GM23338 (cell line): ENCODE measurements at regions not wholly inside any gene's neighbourhood (a gene's known extent, or its start where the extent isn't known, plus 50 kb on each side); places are given as distances from the start of the nearest gene placed in this dataset.

ENCODE experiments used
- EZH2phosphoT487 ChIP-seq: fragments of 200-600 bp; sonication (generic); IDR thresholded peaks from one replicate; pipeline ENCODE4 v1.8.1; 2018; ENCODE audit warnings: antibody characterized with exemption; ENCODE audit not compliant: unreplicated experiment
- JUNB ChIP-seq: IDR thresholded peaks from one replicate; pipeline ENCODE4 v1.6.1; 2016; ENCODE audit warnings: antibody characterized with exemption; ENCODE audit not compliant: unreplicated experiment
- TF ChIP-seq, protein P1 (sequence below), 2 experiments: fragments of 200-600 bp in 1 of 2; sonication (generic) in 1 of 2; conservative IDR thresholded peaks; 2 replicates each; pipeline versions ENCODE4 v1.5.1 to v1.6.1; 2016 to 2017; ENCODE audit warnings: antibody characterized with exemption in 2 of 2, low read depth in 2 of 2, mild to moderate bottlenecking in 2 of 2, moderate library complexity in 1 of 2
- TF ChIP-seq, protein P2 (sequence below): IDR thresholded peaks from one replicate; pipeline ENCODE4 v1.6.1; 2018; ENCODE audit warnings: antibody characterized with exemption; ENCODE audit not compliant: unreplicated experiment

DNA sequence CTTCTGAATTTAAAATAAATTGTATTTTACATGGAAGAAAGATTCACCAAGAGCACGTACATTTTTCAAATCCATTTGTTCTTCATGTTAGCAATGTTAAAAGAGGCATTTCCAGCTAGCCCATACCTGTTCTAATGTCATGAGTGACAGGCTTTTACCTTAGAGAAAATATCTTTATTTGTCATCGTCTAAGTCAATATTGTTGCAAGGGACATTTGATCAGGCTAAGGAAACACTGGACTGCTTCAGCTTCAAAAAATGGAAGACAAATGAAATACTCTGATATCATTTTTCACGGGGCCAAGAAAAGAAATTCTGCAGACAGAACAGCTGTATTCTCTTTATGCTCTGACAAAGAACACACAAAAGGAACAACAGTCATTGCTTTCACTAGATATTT, 207.7 kb downstream of the RCHY1 start:
- no peak for TF ChIP-seq EZH2phosphoT487
- TF ChIP-seq, protein P1, sequence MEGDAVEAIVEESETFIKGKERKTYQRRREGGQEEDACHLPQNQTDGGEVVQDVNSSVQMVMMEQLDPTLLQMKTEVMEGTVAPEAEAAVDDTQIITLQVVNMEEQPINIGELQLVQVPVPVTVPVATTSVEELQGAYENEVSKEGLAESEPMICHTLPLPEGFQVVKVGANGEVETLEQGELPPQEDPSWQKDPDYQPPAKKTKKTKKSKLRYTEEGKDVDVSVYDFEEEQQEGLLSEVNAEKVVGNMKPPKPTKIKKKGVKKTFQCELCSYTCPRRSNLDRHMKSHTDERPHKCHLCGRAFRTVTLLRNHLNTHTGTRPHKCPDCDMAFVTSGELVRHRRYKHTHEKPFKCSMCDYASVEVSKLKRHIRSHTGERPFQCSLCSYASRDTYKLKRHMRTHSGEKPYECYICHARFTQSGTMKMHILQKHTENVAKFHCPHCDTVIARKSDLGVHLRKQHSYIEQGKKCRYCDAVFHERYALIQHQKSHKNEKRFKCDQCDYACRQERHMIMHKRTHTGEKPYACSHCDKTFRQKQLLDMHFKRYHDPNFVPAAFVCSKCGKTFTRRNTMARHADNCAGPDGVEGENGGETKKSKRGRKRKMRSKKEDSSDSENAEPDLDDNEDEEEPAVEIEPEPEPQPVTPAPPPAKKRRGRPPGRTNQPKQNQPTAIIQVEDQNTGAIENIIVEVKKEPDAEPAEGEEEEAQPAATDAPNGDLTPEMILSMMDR (conservative IDR thresholded peaks at IDR 0.05; ENCODE audit: low read depth in 2 of 2): no peak
- TF ChIP-seq, protein P2, sequence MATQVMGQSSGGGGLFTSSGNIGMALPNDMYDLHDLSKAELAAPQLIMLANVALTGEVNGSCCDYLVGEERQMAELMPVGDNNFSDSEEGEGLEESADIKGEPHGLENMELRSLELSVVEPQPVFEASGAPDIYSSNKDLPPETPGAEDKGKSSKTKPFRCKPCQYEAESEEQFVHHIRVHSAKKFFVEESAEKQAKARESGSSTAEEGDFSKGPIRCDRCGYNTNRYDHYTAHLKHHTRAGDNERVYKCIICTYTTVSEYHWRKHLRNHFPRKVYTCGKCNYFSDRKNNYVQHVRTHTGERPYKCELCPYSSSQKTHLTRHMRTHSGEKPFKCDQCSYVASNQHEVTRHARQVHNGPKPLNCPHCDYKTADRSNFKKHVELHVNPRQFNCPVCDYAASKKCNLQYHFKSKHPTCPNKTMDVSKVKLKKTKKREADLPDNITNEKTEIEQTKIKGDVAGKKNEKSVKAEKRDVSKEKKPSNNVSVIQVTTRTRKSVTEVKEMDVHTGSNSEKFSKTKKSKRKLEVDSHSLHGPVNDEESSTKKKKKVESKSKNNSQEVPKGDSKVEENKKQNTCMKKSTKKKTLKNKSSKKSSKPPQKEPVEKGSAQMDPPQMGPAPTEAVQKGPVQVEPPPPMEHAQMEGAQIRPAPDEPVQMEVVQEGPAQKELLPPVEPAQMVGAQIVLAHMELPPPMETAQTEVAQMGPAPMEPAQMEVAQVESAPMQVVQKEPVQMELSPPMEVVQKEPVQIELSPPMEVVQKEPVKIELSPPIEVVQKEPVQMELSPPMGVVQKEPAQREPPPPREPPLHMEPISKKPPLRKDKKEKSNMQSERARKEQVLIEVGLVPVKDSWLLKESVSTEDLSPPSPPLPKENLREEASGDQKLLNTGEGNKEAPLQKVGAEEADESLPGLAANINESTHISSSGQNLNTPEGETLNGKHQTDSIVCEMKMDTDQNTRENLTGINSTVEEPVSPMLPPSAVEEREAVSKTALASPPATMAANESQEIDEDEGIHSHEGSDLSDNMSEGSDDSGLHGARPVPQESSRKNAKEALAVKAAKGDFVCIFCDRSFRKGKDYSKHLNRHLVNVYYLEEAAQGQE: no peak
- TF ChIP-seq JUNB: no peak
